WTC11 (cell line): ENCODE measurements at regions not wholly inside any gene's neighbourhood (a gene's known extent, or its start where the extent isn't known, plus 50 kb on each side); places are given as distances from the start of the nearest gene placed in this dataset.

Experiments
- ATAC-seq: fragments of 200-7000 bp; cut with Tn5 transposase; 2 replicates; pipeline ENCODE4 v1.10.0; 2021; ENCODE audit warnings: mild to moderate bottlenecking, moderate library complexity
- CTCF ChIA-PET: fragments of 300-600 bp; sonication (Branson Sonifier 250); formaldehyde crosslinking; loops from one replicate; lab custom pipeline; 2021; ENCODE audit warnings: antibody characterized with exemption; lab: Charles Lee
- POLR2A ChIA-PET: fragments of 350-600 bp; sonication (Branson Sonifier 250); formaldehyde crosslinking; loops from one replicate; lab custom pipeline; 2021; ENCODE audit warnings: antibody characterized with exemption; lab: Charles Lee
- DNase-seq: peaks from one replicate; pipeline ENCODE4 v3.0.0; 2021; ENCODE audit warnings: low spot score
- H3K27ac Mint-ChIP-seq: 2 replicates; pipeline ENCODE4 v1.8.0; 2021; ENCODE audit warnings: mixed read lengths
- H3K27me3 Mint-ChIP-seq: 2 replicates; pipeline ENCODE4 v1.8.0; 2021; ENCODE audit warnings: low read depth, mild to moderate bottlenecking, moderate library complexity, mixed read lengths
- H3K36me3 Mint-ChIP-seq: 2 replicates; pipeline ENCODE4 v1.8.0; 2021; ENCODE audit warnings: mixed read lengths
- H3K4me1 Mint-ChIP-seq: 2 replicates; pipeline ENCODE4 v1.8.0; 2022; ENCODE audit warnings: mixed read lengths
- H3K4me3 Mint-ChIP-seq: 2 replicates; pipeline ENCODE4 v1.8.0; 2021; ENCODE audit warnings: mild to moderate bottlenecking, moderate library complexity, mixed read lengths
- H3K9me3 Mint-ChIP-seq: 2 replicates; pipeline ENCODE4 v1.8.0; 2021; ENCODE audit warnings: mixed read lengths
- ATF1 ChIP-seq: sonication (generic); formaldehyde crosslinking; IDR thresholded peaks from 2 replicates; pipeline ENCODE4 v1.8.1; 2023; ENCODE audit warnings: mild to moderate bottlenecking, moderate library complexity, missing genetic modification reagents
- CREM ChIP-seq: sonication (generic); formaldehyde crosslinking; IDR thresholded peaks from 2 replicates; pipeline ENCODE4 v1.8.1; 2022; ENCODE audit warnings: mild to moderate bottlenecking, missing genetic modification reagents, moderate library complexity
- GABPB1 ChIP-seq: sonication (generic); formaldehyde crosslinking; IDR thresholded peaks from 2 replicates; pipeline ENCODE4 v1.8.1; 2023; ENCODE audit warnings: mild to moderate bottlenecking, missing genetic modification reagents
- GRHL2 ChIP-seq: fragments of 250-450 bp; sonication (Bioruptor Pico); IDR thresholded peaks from 2 replicates; pipeline ENCODE4 v1.8.0; 2022; ENCODE audit warnings: mild to moderate bottlenecking, moderate library complexity; ENCODE audit not compliant: insufficient replicate concordance, severe bottlenecking
- GTF2I ChIP-seq: fragments of 250-450 bp; sonication (Bioruptor Pico); conservative IDR thresholded peaks from 2 replicates; pipeline ENCODE4 v1.4.0; 2021; ENCODE audit warnings: mild to moderate bottlenecking
- HMGA2 ChIP-seq: fragments of 250-450 bp; sonication (Bioruptor Pico); IDR thresholded peaks from 2 replicates; pipeline ENCODE4 v1.4.0; 2021; ENCODE audit warnings: mild to moderate bottlenecking, moderate library complexity
- SMAD4 ChIP-seq: sonication (generic); formaldehyde crosslinking; IDR thresholded peaks from 2 replicates; pipeline ENCODE4 v1.8.0; 2022; ENCODE audit warnings: mild to moderate bottlenecking, missing genetic modification reagents
- ZNF232 ChIP-seq: sonication (generic); formaldehyde crosslinking; IDR thresholded peaks from 2 replicates; pipeline ENCODE4 v1.8.0; 2022; ENCODE audit warnings: mild to moderate bottlenecking, missing genetic modification reagents
- ZNF317 ChIP-seq: sonication (generic); formaldehyde crosslinking; IDR thresholded peaks from 2 replicates; pipeline ENCODE4 v1.8.1; 2023; ENCODE audit warnings: low read depth, mild to moderate bottlenecking, moderate library complexity, missing genetic modification reagents, borderline replicate concordance
- ZNF396 ChIP-seq: fragments of 250-450 bp; sonication (Bioruptor Pico); IDR thresholded peaks from 2 replicates; pipeline ENCODE4 v1.8.0; 2021; ENCODE audit warnings: mild to moderate bottlenecking, moderate library complexity, borderline replicate concordance
- TF ChIP-seq, protein P1 (sequence below): sonication (generic); formaldehyde crosslinking; IDR thresholded peaks from 2 replicates; pipeline ENCODE4 v1.8.0; 2023; ENCODE audit warnings: missing genetic modification reagents, mild to moderate bottlenecking, borderline replicate concordance
- TF ChIP-seq, protein P2 (sequence below): sonication (generic); formaldehyde crosslinking; IDR thresholded peaks from 2 replicates; pipeline ENCODE4 v1.8.1; 2023; ENCODE audit warnings: mild to moderate bottlenecking, missing genetic modification reagents, borderline replicate concordance
- TF ChIP-seq, protein P3 (sequence below): sonication (generic); formaldehyde crosslinking; IDR thresholded peaks from 2 replicates; pipeline ENCODE4 v1.8.0; 2023; ENCODE audit warnings: mild to moderate bottlenecking, missing genetic modification reagents
- TF ChIP-seq, protein P4 (sequence below): sonication (generic); formaldehyde crosslinking; conservative IDR thresholded peaks from 2 replicates; pipeline ENCODE4 v1.8.1; 2023; ENCODE audit warnings: mild to moderate bottlenecking, low read depth, missing genetic modification reagents, moderate library complexity
- TF ChIP-seq, protein P5 (sequence below): sonication (generic); formaldehyde crosslinking; IDR thresholded peaks from 2 replicates; pipeline ENCODE4 v1.8.1; 2022; ENCODE audit warnings: mild to moderate bottlenecking, missing genetic modification reagents, moderate library complexity, borderline replicate concordance
- TF ChIP-seq, protein P6 (sequence below): fragments of 250-450 bp; sonication (Bioruptor Pico); IDR thresholded peaks from 2 replicates; pipeline ENCODE4 v2.1.2; 2022; ENCODE audit warnings: mild to moderate bottlenecking, moderate library complexity
- TF ChIP-seq, protein P7 (sequence below): sonication (generic); formaldehyde crosslinking; IDR thresholded peaks from 2 replicates; pipeline ENCODE4 v1.8.1; 2022; ENCODE audit warnings: missing genetic modification reagents, borderline replicate concordance
- TF ChIP-seq, protein P8 (sequence below): sonication (generic); formaldehyde crosslinking; IDR thresholded peaks from 2 replicates; pipeline ENCODE4 v1.8.0; 2022; ENCODE audit warnings: mild to moderate bottlenecking, missing genetic modification reagents

DNA sequence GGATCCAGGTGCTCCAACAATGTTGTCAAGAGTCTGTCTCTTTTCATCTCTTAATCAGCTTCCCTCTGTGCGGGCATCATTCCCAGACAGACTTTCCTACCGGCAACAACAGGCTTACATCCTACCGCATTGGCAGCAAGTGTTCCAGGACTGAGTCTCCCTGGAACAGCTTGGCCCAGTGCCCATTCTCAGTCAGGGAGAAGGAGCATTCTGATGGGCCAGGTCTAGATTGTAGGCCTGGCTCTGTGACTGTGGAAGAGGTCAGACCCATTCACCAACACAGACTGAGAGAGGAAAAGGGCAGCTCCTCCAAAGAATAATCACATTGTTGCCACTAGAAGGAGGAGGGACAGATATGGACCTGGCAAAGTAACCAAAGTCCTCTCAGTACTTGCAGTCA, 68.1 kb upstream of the TMEM132E start:
- H3K4me1 Mint-ChIP-seq: no peaks in the 10 kb centered on the region
- H3K27me3 Mint-ChIP-seq: peaks cover 37% of the 10 kb centered on the region
- H3K9me3 Mint-ChIP-seq: no peaks in the 10 kb centered on the region
- H3K27ac Mint-ChIP-seq: no peak overlapping the region
- no peaks in the 10 kb centered on the region for H3K36me3 Mint-ChIP-seq
- DNase-seq (no peak), ATAC-seq (no peak)
- POLR2A ChIA-PET: no interaction called here
- H3K4me3 Mint-ChIP-seq: no peak overlapping the region
- CTCF ChIA-PET: interaction anchor here (1.5 to 1.8 kb wide), 2 partner anchors 31 to 58 kb away, joined by 4 to 5 read pairs; no protein-coding TSS in a partner anchor
- no peak for TF ChIP-seq ATF1
- TF ChIP-seq GRHL2 (CRISPR knock-in tag): no peak
- TF ChIP-seq, protein P1, sequence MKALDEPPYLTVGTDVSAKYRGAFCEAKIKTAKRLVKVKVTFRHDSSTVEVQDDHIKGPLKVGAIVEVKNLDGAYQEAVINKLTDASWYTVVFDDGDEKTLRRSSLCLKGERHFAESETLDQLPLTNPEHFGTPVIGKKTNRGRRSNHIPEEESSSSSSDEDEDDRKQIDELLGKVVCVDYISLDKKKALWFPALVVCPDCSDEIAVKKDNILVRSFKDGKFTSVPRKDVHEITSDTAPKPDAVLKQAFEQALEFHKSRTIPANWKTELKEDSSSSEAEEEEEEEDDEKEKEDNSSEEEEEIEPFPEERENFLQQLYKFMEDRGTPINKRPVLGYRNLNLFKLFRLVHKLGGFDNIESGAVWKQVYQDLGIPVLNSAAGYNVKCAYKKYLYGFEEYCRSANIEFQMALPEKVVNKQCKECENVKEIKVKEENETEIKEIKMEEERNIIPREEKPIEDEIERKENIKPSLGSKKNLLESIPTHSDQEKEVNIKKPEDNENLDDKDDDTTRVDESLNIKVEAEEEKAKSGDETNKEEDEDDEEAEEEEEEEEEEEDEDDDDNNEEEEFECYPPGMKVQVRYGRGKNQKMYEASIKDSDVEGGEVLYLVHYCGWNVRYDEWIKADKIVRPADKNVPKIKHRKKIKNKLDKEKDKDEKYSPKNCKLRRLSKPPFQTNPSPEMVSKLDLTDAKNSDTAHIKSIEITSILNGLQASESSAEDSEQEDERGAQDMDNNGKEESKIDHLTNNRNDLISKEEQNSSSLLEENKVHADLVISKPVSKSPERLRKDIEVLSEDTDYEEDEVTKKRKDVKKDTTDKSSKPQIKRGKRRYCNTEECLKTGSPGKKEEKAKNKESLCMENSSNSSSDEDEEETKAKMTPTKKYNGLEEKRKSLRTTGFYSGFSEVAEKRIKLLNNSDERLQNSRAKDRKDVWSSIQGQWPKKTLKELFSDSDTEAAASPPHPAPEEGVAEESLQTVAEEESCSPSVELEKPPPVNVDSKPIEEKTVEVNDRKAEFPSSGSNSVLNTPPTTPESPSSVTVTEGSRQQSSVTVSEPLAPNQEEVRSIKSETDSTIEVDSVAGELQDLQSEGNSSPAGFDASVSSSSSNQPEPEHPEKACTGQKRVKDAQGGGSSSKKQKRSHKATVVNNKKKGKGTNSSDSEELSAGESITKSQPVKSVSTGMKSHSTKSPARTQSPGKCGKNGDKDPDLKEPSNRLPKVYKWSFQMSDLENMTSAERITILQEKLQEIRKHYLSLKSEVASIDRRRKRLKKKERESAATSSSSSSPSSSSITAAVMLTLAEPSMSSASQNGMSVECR (CRISPR knock-in tag): no peak
- TF ChIP-seq, protein P2, sequence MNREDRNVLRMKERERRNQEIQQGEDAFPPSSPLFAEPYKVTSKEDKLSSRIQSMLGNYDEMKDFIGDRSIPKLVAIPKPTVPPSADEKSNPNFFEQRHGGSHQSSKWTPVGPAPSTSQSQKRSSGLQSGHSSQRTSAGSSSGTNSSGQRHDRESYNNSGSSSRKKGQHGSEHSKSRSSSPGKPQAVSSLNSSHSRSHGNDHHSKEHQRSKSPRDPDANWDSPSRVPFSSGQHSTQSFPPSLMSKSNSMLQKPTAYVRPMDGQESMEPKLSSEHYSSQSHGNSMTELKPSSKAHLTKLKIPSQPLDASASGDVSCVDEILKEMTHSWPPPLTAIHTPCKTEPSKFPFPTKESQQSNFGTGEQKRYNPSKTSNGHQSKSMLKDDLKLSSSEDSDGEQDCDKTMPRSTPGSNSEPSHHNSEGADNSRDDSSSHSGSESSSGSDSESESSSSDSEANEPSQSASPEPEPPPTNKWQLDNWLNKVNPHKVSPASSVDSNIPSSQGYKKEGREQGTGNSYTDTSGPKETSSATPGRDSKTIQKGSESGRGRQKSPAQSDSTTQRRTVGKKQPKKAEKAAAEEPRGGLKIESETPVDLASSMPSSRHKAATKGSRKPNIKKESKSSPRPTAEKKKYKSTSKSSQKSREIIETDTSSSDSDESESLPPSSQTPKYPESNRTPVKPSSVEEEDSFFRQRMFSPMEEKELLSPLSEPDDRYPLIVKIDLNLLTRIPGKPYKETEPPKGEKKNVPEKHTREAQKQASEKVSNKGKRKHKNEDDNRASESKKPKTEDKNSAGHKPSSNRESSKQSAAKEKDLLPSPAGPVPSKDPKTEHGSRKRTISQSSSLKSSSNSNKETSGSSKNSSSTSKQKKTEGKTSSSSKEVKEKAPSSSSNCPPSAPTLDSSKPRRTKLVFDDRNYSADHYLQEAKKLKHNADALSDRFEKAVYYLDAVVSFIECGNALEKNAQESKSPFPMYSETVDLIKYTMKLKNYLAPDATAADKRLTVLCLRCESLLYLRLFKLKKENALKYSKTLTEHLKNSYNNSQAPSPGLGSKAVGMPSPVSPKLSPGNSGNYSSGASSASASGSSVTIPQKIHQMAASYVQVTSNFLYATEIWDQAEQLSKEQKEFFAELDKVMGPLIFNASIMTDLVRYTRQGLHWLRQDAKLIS (CRISPR knock-in tag): no peak
- TF ChIP-seq, protein P3, sequence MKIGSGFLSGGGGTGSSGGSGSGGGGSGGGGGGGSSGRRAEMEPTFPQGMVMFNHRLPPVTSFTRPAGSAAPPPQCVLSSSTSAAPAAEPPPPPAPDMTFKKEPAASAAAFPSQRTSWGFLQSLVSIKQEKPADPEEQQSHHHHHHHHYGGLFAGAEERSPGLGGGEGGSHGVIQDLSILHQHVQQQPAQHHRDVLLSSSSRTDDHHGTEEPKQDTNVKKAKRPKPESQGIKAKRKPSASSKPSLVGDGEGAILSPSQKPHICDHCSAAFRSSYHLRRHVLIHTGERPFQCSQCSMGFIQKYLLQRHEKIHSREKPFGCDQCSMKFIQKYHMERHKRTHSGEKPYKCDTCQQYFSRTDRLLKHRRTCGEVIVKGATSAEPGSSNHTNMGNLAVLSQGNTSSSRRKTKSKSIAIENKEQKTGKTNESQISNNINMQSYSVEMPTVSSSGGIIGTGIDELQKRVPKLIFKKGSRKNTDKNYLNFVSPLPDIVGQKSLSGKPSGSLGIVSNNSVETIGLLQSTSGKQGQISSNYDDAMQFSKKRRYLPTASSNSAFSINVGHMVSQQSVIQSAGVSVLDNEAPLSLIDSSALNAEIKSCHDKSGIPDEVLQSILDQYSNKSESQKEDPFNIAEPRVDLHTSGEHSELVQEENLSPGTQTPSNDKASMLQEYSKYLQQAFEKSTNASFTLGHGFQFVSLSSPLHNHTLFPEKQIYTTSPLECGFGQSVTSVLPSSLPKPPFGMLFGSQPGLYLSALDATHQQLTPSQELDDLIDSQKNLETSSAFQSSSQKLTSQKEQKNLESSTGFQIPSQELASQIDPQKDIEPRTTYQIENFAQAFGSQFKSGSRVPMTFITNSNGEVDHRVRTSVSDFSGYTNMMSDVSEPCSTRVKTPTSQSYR (CRISPR knock-in tag): no peak
- no peak for TF ChIP-seq ZNF232 (CRISPR knock-in tag)
- TF ChIP-seq, protein P4, sequence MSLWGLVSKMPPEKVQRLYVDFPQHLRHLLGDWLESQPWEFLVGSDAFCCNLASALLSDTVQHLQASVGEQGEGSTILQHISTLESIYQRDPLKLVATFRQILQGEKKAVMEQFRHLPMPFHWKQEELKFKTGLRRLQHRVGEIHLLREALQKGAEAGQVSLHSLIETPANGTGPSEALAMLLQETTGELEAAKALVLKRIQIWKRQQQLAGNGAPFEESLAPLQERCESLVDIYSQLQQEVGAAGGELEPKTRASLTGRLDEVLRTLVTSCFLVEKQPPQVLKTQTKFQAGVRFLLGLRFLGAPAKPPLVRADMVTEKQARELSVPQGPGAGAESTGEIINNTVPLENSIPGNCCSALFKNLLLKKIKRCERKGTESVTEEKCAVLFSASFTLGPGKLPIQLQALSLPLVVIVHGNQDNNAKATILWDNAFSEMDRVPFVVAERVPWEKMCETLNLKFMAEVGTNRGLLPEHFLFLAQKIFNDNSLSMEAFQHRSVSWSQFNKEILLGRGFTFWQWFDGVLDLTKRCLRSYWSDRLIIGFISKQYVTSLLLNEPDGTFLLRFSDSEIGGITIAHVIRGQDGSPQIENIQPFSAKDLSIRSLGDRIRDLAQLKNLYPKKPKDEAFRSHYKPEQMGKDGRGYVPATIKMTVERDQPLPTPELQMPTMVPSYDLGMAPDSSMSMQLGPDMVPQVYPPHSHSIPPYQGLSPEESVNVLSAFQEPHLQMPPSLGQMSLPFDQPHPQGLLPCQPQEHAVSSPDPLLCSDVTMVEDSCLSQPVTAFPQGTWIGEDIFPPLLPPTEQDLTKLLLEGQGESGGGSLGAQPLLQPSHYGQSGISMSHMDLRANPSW: no peak
- TF ChIP-seq, protein P5, sequence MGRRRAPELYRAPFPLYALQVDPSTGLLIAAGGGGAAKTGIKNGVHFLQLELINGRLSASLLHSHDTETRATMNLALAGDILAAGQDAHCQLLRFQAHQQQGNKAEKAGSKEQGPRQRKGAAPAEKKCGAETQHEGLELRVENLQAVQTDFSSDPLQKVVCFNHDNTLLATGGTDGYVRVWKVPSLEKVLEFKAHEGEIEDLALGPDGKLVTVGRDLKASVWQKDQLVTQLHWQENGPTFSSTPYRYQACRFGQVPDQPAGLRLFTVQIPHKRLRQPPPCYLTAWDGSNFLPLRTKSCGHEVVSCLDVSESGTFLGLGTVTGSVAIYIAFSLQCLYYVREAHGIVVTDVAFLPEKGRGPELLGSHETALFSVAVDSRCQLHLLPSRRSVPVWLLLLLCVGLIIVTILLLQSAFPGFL (CRISPR knock-in tag): no peak
- TF ChIP-seq CREM (CRISPR knock-in tag): no peak
- no peak for TF ChIP-seq ZNF317 (CRISPR knock-in tag)
- no peak for TF ChIP-seq GABPB1 (CRISPR knock-in tag)
- TF ChIP-seq GTF2I (CRISPR knock-in tag): no peak
- TF ChIP-seq ZNF396 (CRISPR knock-in tag): no peak
- TF ChIP-seq HMGA2 (CRISPR knock-in tag): no peak
- TF ChIP-seq, protein P6, sequence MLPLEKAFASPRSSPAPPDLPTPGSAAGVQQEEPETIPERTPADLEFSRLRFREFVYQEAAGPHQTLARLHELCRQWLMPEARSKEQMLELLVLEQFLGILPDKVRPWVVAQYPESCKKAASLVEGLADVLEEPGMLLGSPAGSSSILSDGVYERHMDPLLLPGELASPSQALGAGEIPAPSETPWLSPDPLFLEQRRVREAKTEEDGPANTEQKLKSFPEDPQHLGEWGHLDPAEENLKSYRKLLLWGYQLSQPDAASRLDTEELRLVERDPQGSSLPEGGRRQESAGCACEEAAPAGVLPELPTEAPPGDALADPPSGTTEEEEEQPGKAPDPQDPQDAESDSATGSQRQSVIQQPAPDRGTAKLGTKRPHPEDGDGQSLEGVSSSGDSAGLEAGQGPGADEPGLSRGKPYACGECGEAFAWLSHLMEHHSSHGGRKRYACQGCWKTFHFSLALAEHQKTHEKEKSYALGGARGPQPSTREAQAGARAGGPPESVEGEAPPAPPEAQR (CRISPR knock-in tag): no peak
- no peak for TF ChIP-seq SMAD4 (CRISPR knock-in tag)
- TF ChIP-seq, protein P7, sequence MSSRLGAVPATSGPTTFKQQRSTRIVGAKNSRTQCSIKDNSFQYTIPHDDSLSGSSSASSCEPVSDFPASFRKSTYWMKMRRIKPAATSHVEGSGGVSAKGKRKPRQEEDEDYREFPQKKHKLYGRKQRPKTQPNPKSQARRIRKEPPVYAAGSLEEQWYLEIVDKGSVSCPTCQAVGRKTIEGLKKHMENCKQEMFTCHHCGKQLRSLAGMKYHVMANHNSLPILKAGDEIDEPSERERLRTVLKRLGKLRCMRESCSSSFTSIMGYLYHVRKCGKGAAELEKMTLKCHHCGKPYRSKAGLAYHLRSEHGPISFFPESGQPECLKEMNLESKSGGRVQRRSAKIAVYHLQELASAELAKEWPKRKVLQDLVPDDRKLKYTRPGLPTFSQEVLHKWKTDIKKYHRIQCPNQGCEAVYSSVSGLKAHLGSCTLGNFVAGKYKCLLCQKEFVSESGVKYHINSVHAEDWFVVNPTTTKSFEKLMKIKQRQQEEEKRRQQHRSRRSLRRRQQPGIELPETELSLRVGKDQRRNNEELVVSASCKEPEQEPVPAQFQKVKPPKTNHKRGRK (CRISPR knock-in tag): no peak
- TF ChIP-seq, protein P8, sequence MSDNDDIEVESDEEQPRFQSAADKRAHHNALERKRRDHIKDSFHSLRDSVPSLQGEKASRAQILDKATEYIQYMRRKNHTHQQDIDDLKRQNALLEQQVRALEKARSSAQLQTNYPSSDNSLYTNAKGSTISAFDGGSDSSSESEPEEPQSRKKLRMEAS (CRISPR knock-in tag): no peak
